ENCODE measurements at regions not wholly inside any gene's neighbourhood (a gene's known extent, or its start where the extent isn't known, plus 50 kb on each side); places are given as distances from the start of the nearest gene placed in this dataset.

GRCh38 chr1:223001653-223002634, 141.1 kb downstream of the TLR5 start:
- TF ChIP-seq CTCF (IDR thresholded peaks at IDR 0.05) = peak in 1 of 6 experiments; percentile 3
- TF ChIP-seq POLR2A (IDR thresholded peaks at IDR 0.05) = no peak

Measured in thyroid gland (tissue), 4 donors.